ENCODE measurements at regions not wholly inside any gene's neighbourhood (a gene's known extent, or its start where the extent isn't known, plus 50 kb on each side); places are given as distances from the start of the nearest gene placed in this dataset.

- no peak for TF ChIP-seq CTCF (IDR thresholded peaks at IDR 0.05; ENCODE audit: insufficient read depth, missing control alignments)
- FAIRE-seq (no peak), DNase-seq (ENCODE audit: insufficient read length, low spot score) (no peak)
Observed at GRCh38 chr16:66081775-66082366, 284.6 kb upstream of the CDH5 start.

GRCh38 chr16:66079671-66080334 lies 286.7 kb upstream of the CDH5 start:
- no peak for TF ChIP-seq CTCF (IDR thresholded peaks at IDR 0.05; ENCODE audit: insufficient read depth, missing control alignments)
- FAIRE-seq: no peak
- no peak for DNase-seq (ENCODE audit: insufficient read length, low spot score)

GRCh38 chr16:66070140-66070917 lies 296.2 kb upstream of the CDH5 start:
- TF ChIP-seq CTCF (IDR thresholded peaks at IDR 0.05; ENCODE audit: insufficient read depth, missing control alignments): no peak
- DNase-seq (ENCODE audit: insufficient read length, low spot score) (no peak), FAIRE-seq (no peak)

- no peak for DNase-seq (ENCODE audit: insufficient read length, low spot score)
- TF ChIP-seq CTCF (IDR thresholded peaks at IDR 0.05; ENCODE audit: insufficient read depth, missing control alignments): no peak
- FAIRE-seq: no peak
Observed at GRCh38 chr16:66069587-66069986, 296.9 kb upstream of the CDH5 start.

- DNase-seq (ENCODE audit: insufficient read length, low spot score) (no peak), FAIRE-seq (no peak)
- TF ChIP-seq CTCF (IDR thresholded peaks at IDR 0.05; ENCODE audit: insufficient read depth, missing control alignments): no peak
Observed at GRCh38 chr16:66066404-66066803, 300.1 kb upstream of the CDH5 start.

- FAIRE-seq: no peak
- no peak for TF ChIP-seq CTCF (IDR thresholded peaks at IDR 0.05; ENCODE audit: insufficient read depth, missing control alignments)
- no peak for DNase-seq (ENCODE audit: insufficient read length, low spot score)
Observed at GRCh38 chr16:66065925-66066324, 300.6 kb upstream of the CDH5 start.

All from D721Med (cell line).